Ramos (cell line): ENCODE measurements at regions not wholly inside any gene's neighbourhood (a gene's known extent, or its start where the extent isn't known, plus 50 kb on each side); places are given as distances from the start of the nearest gene placed in this dataset.

ENCODE experiments used
- in situ Hi-C: fragments of 300-500 bp; cut with MboI; formaldehyde crosslinking; loops from one replicate; pipeline ENCODE4 v1.14.3; 2022; ENCODE audit warnings: low sequenced_read_pairs; ENCODE audit not compliant: unreplicated experiment

DNA sequence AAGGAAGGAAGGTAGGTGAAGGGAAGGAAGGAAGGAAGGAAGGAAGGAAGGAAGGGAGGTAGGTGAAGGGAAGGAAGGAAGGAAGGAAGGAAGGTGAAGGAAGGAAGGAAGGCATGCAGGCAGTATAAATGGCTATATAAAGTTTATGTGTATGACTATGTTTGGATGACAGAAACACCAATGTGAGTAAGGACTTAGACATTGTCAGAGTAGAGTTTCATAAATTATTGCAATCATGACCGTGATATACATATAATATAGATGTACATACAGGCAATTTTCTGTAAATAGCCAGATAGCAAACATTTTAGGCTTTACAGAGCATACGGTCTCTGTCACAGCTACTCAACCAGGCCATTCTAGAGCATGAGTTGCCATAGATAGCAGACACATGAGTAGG, 133.8 kb upstream of the AKR1E2 start:
- in situ Hi-C loops: no loop called here

DNA sequence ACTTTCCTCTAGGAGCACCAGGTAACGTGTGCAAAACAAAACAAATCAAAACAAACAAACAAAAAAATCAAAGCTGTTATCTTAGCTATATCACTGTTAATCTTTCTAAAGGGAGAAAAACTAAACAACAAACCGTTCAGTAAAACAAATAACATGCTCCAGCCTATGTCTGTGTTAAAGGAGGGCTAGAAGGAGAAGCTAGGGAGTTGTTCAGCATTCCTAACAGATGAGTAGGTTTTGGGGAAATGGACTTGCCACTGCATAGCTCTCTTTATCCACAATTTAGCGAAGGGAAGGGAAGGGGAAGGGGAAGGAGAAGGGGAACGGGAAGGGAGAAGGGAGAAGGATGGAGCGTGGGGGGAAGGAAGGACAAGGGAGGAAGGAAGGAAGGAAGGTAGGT, 134.2 kb upstream of the AKR1E2 start:
- in situ Hi-C loops: no loop called here

DNA sequence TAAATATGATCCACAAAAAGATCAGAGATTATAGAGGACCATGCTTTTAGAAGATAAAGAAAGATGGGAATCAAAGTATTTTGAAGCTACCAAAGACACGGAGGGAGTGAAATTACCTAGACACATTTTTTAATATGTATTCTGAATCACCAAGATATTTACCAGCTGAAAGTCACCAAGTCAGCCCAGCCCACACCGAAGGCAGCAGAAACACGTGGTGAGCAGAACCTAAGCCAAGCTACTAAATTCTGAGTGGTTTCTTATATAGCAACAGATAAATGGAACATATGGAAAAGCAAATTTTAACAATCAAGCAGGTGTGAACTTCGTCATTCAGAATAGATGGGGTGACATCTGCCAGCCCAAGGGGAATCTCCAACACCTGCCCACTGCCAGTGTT, 134.7 kb upstream of the AKR1E2 start:
- in situ Hi-C loops: no loop called here

DNA sequence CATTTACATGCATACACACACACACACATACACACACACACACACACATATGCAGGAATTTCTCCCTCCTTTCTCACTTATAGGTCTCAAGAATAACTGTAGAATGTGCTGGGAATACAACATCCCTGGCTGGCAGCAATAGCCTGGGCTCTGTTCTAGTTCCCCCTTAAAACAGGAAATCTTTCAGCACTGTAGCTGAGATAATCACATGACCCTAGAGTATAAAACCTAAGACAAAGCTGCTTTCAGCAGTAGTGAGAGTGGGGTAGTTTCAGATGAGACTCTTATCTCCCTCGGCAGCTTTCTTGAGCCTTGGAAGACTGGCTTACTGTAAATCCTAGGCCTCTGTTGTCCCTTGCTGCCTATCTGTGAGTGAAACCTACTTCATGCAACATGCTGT, 137.4 kb upstream of the AKR1E2 start:
- in situ Hi-C loops: no loop called here

DNA sequence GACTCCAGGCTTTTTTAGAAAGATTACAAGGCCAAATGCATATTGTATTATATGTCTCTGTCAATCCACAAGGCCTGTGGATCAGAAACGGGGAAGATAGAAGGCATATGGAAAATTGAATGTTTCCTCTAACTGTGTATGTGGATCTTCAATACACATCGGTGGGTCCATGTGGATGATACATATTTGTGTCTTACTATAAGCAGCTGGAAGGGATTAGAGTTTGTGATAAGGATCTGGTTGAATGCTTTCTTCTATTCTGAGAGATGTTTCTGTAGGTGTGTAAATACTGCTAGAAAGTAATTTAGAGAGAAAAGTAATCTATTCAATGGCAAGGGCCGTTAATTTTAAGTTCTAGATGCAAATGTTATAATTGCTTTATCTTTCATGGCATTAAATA, 137.8 kb upstream of the AKR1E2 start:
- in situ Hi-C loops: no loop called here

DNA sequence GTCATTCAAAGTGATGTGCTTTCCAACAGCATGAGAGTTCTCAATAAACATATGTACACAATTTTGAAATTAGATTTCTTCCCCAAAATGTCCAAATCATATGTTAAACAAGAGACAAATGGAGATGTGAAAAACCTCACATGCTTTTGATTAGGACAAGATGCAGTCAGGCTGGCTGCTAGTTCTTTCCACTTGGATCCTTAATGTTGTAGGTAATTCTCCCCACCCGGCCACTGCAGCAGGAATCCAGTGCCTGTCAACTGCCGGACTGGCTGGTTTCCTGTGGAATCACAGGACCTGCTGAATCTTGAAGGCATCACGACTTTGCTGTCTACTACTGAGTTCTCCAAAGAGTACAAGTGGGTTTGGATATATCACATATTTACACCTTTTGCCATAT, 138.6 kb upstream of the AKR1E2 start:
- in situ Hi-C loops: no loop called here

DNA sequence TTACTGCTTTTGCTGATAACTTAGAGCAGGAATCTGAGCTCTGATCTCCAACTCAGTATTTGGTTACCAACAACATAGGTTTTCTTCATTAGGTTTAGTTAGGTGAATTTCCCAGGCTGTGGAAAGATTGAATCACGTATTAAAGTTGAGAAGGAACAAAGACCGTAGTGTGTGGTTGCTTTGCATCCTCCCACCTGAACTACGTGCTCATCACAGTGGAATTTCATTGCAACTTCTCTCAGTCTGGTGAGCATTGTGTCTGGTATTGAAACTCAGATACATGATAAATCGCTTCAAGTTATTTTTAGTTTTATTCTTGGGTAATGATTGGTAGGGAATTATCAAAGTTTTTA, 139.4 kb upstream of the AKR1E2 start:
- in situ Hi-C loops: no loop called here

DNA sequence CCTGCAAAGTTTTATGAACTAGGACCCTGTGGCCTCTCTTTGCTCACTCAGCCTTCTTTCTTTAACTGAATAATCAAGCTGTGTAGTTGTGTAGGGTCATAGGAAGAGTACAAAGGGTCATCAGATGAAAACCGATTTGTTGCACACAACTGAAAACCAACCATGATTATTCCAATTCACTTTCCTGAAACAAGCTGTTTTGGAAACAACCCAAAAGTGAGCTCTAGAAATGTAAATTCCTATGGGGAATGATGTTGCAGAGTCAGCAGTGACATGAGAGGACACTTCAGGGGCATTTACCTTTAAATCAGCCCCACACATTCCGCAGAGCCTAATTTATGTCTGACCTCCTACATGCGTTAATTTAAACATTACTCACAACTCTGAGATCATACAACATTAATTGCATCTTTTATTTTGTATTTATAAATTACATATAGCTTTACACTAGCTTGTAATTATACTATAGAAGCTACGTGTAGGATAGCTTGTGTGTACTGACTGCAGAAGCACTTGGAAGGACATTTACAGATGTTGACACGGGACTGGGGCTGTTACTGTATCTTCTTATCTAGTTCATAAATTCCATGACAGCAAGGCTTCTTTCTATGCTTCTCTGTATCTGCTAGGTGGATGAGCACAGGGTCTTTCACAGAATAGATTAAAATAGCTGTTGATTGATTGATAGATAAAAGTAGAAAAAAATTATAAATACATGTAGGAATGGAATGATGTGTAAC, 139.9 kb upstream of the AKR1E2 start:
- in situ Hi-C loops: no loop called here

DNA sequence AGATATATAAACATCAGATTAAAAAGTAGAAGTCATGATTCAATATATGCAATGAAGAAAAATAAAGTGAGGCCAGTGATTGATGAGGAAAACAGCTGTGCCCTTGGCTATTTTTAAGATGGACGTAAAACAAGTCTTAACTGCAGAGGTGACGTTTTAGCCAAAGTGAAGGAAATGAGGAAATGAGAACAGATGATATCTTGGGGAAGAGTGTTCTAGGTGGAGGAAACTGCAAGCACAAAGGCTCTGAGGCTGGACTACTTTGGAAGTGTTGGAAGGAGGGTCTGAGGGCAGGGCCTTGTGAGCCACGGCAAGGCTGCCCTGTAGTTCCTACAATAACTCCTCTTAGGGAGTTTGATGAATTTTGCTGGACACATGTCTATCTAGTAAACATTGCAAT, 140.5 kb upstream of the AKR1E2 start:
- in situ Hi-C loops: no loop called here

DNA sequence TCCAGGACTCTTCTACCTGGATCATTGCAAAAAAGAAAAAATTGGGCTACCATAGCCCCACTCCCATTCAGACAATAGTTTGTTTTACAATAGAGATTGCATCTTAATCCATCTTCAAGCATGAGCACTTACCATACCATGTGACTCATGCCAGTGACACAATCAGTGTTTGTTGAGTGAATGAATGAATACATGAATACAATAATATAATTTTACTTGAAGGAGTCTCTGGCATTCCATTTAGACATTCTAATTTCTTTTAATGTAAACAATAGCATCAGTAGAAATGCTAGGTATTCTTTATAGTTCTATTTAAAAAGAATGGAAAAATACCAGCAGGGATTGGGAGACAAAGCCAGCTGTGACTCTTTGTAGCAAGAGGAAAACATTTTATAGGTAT, 141.6 kb upstream of the AKR1E2 start:
- in situ Hi-C loops: no loop called here

DNA sequence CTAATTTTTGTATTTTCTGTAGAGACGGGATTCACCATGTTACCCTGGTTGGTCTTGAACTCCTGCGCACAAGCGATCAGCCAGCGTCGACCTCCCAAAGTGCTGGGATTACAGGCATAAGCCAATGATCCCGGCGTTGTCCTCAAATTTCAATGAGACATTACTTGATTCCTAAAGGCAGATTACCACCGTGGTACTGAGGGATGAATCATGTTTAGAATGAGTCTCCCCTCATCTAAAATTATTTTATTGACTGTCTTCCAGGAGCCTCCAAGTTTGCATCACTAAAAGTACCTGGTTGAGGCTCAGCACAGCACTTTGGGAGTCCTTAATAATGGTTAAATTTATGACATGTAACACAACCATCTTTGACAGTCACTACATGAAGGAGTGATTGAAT, 142.2 kb upstream of the AKR1E2 start:
- in situ Hi-C loops: no loop called here

DNA sequence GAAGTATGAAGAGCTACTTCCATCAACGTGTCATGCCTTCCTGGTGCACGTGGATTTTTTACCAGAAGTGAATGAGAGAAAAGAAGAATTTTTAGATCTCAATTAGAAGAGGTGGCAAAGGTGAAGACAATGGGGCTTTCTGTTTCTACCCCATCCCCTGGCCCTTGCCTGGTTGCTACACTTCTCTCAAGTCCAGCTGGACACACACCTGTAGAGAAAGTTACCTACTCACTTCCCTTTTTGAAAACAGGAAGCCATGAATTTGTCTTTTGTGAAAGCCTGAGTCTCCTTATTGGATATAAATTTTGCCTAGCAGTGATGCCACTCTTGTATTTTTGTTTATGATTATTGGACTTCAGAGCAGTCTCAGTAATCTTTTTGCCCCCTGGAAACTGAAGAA, 142.9 kb upstream of the AKR1E2 start:
- in situ Hi-C loops: no loop called here

DNA sequence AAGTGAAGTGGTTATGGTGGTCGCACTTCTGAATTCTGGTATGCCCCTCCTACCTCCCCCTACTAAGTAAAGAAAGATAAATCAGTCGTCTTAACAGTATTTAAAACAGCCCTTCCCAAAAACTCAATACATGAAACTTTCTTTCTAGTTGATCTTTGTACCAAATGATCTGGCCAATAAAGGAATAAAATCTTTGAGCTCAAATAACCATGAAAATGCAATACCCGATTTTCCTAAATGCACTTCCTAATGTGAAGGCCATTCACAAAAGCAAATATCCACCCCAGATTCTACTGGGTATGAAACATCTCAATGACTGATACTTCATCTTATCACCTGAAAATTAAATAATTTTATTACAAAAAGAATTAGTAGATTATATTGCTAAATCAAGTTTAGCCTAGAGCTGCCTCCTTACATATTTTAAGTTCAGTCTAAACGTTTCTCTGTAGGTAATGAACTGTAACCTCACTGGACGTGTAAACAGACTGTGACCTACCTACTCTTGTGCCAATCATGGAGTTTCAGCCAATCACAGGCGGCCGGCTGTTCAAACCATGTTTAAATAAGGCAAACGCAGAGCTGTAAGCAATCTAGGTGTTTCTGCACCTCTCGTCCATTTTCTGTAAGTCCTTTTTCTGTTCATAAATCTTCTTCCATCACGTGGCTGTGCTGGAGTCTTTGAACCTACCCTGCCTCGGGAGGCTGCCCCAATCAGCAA, 146.9 kb upstream of the AKR1E2 start:
- in situ Hi-C loops: no loop called here

DNA sequence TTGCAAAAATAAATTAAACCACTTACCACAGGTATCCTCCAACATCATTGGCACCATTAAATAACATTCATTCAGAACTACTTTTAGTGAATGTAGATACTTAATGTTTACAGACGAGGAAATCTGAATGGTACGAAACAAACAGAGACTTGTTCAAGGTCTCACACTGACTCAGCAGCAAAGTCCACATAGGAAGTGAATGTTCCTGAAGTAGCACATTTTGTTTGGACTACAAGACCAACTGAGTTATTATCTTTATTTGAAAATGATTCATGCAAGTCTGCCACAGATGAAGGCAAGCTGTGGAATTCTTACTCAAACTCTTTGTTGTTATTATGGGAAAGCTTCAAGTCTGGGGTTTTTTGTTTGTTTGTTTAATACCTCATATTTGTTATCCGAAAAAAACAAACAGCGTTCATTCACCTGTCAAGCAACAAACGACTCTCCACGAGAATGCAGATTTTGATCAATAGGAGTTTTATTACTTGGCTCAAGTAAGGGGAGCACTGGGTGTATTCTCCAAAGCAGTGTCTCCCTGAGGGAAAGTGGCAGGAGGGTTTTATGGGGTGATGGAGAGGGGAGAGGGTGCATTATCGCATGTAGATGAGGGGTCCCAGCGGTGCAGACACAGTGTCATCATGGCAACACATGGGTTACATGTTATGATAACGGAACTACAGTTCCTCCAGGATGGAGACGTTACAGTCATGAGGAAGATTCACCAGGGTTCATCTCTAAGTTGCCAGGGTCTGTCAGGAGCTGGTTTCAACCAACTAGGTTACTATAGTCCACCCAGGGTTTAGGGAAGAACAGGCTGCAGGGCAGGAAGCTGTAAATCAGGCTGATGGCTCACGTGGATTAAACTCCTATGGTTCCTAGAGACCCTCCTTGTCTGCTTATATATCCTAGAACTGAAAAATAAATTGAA, 147.7 kb upstream of the AKR1E2 start:
- in situ Hi-C loops: no loop called here

DNA sequence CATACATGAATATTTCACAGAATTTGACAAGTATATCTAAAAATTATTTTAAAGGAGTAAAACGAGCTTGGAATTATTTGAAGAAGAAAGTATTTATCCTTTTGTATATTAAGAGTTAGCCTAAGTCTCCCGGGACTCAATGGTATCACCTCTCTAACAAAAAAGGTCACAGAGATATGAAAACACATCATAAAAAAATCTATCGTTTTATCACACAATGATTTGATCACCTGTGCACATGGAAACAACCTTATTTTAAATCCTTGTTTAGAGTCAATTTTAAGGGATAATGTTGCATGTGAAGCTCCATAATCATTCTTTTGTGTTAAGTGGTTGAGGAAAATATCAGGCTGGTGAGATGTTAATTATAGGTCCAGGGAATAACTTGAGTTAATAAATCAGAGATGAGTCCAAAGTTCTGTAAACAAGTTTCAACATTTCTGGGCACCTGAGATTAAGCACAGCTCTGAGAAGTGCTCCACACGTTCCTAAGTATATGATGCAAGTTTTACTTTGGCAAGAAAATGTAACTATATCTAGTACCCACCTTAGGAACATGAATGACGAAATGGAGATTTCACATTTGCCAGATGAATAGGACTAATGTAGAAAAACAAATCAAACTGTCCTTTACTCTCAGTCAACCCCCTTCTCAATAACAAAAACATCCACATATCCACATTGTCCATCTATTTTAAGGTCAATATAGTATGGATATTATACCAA, 148.5 kb upstream of the AKR1E2 start:
- in situ Hi-C loops: no loop called here

DNA sequence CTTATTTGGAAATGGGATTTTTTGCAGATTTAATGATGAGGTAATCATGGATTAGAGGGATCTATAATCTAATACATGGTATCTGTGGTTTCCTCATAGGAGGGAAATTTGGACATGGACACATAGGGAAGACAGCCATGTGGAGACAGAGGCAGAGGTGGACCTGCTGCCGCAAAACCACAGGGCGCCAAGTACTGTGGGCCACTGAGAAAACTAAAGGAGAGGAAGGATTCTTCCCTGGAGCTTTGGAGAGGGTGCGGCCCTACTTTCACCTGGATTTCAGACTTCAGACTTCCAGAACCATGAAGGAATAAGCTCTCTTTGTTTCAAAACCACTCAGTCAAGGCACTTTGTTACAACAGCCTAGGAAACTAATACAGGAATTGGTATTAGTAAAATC, 149.4 kb upstream of the AKR1E2 start:
- in situ Hi-C loops: no loop called here

DNA sequence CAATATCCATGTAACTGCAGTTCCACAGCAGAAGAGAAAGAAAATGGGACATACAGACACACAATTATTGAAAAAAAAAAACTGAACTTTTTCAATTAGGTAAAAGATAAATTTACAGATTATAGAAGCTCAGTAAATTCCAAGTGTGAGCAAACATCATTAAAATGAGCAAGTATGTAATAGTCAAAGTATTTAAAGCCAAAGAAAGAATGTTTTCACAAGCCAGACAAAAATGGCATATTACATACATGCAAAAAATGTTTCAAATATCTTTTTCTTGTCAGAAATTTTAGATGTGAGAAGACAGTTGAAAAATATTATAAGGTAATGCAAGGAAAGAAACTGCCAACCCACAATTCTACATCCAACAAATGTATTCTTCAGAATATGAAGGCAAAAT, 150.2 kb upstream of the AKR1E2 start:
- in situ Hi-C loops: no loop called here

DNA sequence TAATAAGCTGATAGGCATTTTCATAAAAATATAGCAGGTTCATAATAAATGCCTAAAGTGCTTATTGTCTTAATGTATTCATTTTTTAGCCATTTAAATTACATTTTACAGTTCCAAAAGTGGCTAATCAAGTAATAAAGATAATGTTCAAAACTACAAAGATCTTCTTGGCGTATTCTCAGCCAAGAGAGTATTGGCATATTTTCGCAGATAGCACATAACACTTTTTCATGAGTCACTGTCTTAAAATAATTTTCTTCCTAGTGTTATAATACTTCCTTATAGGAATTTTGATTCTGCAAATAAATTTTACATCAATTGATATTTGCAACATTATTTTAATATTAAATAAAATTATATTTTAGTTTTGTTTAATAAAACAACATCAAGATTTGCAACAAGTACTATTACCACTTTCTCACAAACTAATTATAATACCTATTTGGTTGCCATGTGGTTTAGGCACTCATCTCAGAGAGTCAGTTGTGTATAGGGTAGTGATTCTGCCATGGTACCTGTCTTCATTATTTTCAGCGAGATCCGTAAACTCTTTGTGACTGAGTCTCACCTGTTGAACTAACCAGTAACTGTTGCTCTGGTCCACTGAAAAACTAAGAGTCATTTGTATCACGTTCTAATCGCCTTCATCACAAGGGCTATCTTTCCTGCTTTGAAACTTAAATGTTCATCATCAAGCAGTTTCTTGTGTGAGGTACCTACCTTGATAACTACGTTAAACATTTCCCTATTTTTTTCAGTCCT, 152.5 kb upstream of the AKR1E2 start:
- in situ Hi-C loops: loop anchor here (25.0 kb wide), 1 partner anchor 1436 kb away; no protein-coding TSS in a partner anchor

DNA sequence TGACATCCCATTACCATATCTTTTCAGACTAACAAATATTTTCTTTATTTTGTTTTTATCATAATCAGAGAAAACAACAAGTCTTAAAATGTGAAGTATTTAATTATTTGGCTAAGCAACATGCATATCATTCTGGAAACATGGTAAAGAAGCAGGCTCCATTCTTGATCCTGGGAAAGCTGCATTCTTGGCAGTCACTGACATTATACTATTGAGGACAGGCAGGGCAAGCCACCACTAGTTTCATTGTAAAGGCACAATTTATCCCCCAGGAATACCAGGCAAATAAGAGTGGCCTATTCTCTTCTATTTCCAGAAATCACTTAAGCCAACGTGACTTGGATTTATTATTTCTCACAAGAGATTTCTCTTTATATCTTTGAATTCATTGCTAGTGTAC, 153.8 kb upstream of the AKR1E2 start:
- in situ Hi-C loops: loop anchor here (25.0 kb wide), 1 partner anchor 1435 kb away; no protein-coding TSS in a partner anchor
